Heart left ventricle (tissue), 13 donors: ENCODE measurements at regions not wholly inside any gene's neighbourhood (a gene's known extent, or its start where the extent isn't known, plus 50 kb on each side); places are given as distances from the start of the nearest gene placed in this dataset.

Experiments used
- CTCF ChIP-seq, 12 donors: fragments of 200-600 bp; sonication (generic) in 4 of 12; IDR thresholded peaks; one replicate each; pipeline versions ENCODE4 v1.5.0 to v1.8.0; 2018 to 2022; ENCODE audit warnings: antibody characterized with exemption in 12 of 12, mild to moderate bottlenecking in 5 of 12
- POLR2A ChIP-seq, 2 donors: fragments of 450-650 bp; IDR thresholded peaks; one replicate each; pipeline ENCODE4 v1.6.1; 2017; ENCODE audit warnings: antibody characterized with exemption in 2 of 2, mild to moderate bottlenecking in 2 of 2, moderate library complexity in 2 of 2
- donor health status: ischemic (EF 13 %, LVEDD 7.1; RV severe dilation, severe dysfunction).
- donor health status: DM: no; HTN: yes; CAD: no.
- donor health status: DM: no; HTN: no; CAD: no.
- donor health status: ischemic (EF 25% LVEDD 6.9; RV normal size, moderate dysfunction).
- donor health status: ischemic (EF 25% LVEDD 5.7; RV mildly dilated, moderate dysfunction).
- donor health status: ischemic (EF 35%, LVEDD 5.7; RV mildly dilated, moderate dysfunction).
- donor health status: nonischemic (EF 11% LVEDD 7.7; RV severe dilation, severe dysfunction).
- donor health status: DM: yes; HTN: yes; CAD: no.
- donor health status: PGD.
- donor health status: ischemic (EF 29% LVEDD 5.4; RV normal size, mild dysfunction).
- donor health status: nonischemic (EF 23%, LVEDD 6.1; RV moderate dilation, normal function).

GRCh38 chr15:26158176-26158575 is 295.0 kb upstream of the ATP10A start:
- TF ChIP-seq POLR2A (IDR thresholded peaks at IDR 0.05) (no peak), CTCF (IDR thresholded peaks at IDR 0.05) (no peak)
